PC-9 (cell line): ENCODE measurements at regions not wholly inside any gene's neighbourhood (a gene's known extent, or its start where the extent isn't known, plus 50 kb on each side); places are given as distances from the start of the nearest gene placed in this dataset.

Experiments used
- BruUV-seq: library from RNA; stranded (reverse); fragments of 400-500 nt; replicated peaks from 2 replicates; lab custom pipeline; 2021; lab: Mats Ljungman, UMichigan
- CTCF ChIA-PET: fragments of 300-600 bp; sonication (Branson Sonifier 250); formaldehyde crosslinking; loops from one replicate; lab custom pipeline; 2022; ENCODE audit warnings: antibody characterized with exemption; lab: Charles Lee
- POLR2A ChIA-PET: fragments of 300-600 bp; sonication (Branson Sonifier 250); formaldehyde crosslinking; loops from one replicate; lab custom pipeline; 2022; ENCODE audit warnings: antibody characterized with exemption; ENCODE audit not compliant: unreplicated experiment; lab: Charles Lee
- DNase-seq, 2 experiments: peaks; one replicate each; pipeline versions ENCODE4 v3.0.0 to v3.0.0-alpha.2; 2015 to 2022; ENCODE audit warnings: mixed read lengths in 1 of 2
- H2AFZ ChIP-seq: fragments of 200-600 bp; sonication (generic); 2 replicates; pipeline ENCODE4 v1.8.1; 2017; ENCODE audit warnings: antibody characterized with exemption
- H3F3A ChIP-seq: fragments of 200-600 bp; sonication (generic); 2 replicates; pipeline ENCODE4 v1.8.1; 2017; ENCODE audit warnings: antibody characterized with exemption, mild to moderate bottlenecking, low read depth; ENCODE audit not compliant: insufficient read depth
- H3K27ac ChIP-seq: fragments of 200-600 bp; sonication (generic); 2 replicates; pipeline ENCODE4 v1.6.1; 2016; ENCODE audit warnings: mixed run types
- H3K27me3 ChIP-seq: fragments of 200-600 bp; sonication (generic); 2 replicates; pipeline ENCODE4 v1.6.1; 2016; ENCODE audit warnings: low read depth, mixed run types; ENCODE audit not compliant: insufficient read depth
- H3K36me3 ChIP-seq: fragments of 200-600 bp; sonication (generic); 2 replicates; pipeline ENCODE4 v1.6.1; 2016; ENCODE audit warnings: low read depth, mixed run types
- H3K4me1 ChIP-seq: fragments of 200-600 bp; sonication (generic); replicated peaks from 2 replicates; pipeline ENCODE4 v1.6.1; 2016; ENCODE audit warnings: mixed run types; ENCODE audit not compliant: insufficient read depth
- H3K4me2 ChIP-seq: fragments of 200-600 bp; sonication (generic); 2 replicates; pipeline ENCODE4 v1.6.1; 2017; ENCODE audit warnings: mixed run types
- H3K4me3 ChIP-seq: fragments of 200-600 bp; sonication (generic); 2 replicates; pipeline ENCODE4 v1.6.1; 2016; ENCODE audit warnings: mixed run types
- H3K79me2 ChIP-seq: fragments of 200-600 bp; sonication (generic); 2 replicates; pipeline ENCODE4 v1.6.1; 2017; ENCODE audit warnings: low read depth, mixed run types
- H3K9me2 ChIP-seq: fragments of 200-600 bp; sonication (generic); 2 replicates; pipeline ENCODE4 v1.8.1; 2017; ENCODE audit warnings: mild to moderate bottlenecking; ENCODE audit not compliant: insufficient read depth
- H3K9me3 ChIP-seq: fragments of 200-600 bp; sonication (generic); 2 replicates; pipeline ENCODE4 v1.8.1; 2016; ENCODE audit warnings: low read depth; ENCODE audit not compliant: insufficient read depth
- H4K20me1 ChIP-seq: fragments of 200-600 bp; sonication (generic); 2 replicates; pipeline ENCODE4 v1.8.1; 2017; ENCODE audit not compliant: insufficient read depth
- EZH2 ChIP-seq: fragments of 200-600 bp; sonication (generic); IDR thresholded peaks from 2 replicates; pipeline ENCODE4 v1.8.0; 2017; ENCODE audit warnings: antibody characterized with exemption, low read depth
- intact Hi-C: fragments of 100-400 bp; cut with micrococcal nuclease; formaldehyde crosslinking; loops from one replicate; pipeline ENCODE4 v1.10.0; 2022; ENCODE audit not compliant: unreplicated experiment
- TF ChIP-seq, protein P1 (sequence below): fragments of 200-600 bp; sonication (generic); conservative IDR thresholded peaks from 2 replicates; pipeline ENCODE4 v1.6.1; 2017; ENCODE audit warnings: mixed run types, antibody characterized with exemption, mild to moderate bottlenecking, moderate library complexity

DNA sequence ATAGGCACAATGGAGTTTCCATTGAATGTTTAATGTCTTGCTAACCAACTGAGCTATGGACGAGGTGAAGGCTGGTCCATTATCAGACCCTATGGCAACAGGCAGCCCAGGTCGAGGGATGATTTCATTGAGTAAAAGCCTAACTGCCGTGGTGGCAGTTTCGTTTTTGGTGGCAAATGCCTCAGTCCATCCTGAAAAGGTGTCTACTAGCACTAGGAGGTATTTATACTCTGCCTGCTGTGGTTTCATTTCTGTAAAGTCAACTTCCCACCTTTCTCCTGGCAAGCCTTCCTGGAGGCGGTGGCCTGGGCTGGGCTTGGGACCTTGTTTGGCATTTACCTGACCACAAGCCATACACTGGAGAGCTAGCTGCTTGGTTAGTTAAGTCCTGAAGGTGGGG, 75.8 kb downstream of the PRR15 start:
- Histone ChIP-seq H2AFZ (no peak overlapping the region), H3K27me3 (no peaks in the 10 kb centered on the region), H4K20me1 (no peaks in the 10 kb centered on the region), H3K4me3 (no peak overlapping the region), H3K27ac (no peak overlapping the region), H3F3A (peaks cover 12% of the 10 kb centered on the region), H3K9me2 (no peaks in the 10 kb centered on the region), H3K79me2 (no peaks in the 10 kb centered on the region), H3K4me2 (no peak overlapping the region), H3K36me3 (no peaks in the 10 kb centered on the region), H3K4me1 (peaks cover 20% of the 10 kb centered on the region), H3K9me3 (no peaks in the 10 kb centered on the region)
- intact Hi-C loops: loop anchor here (5.0 to 10.0 kb wide), 3 partner anchors 233 to 925 kb away; no protein-coding TSS in a partner anchor
- POLR2A ChIA-PET: interaction anchor here (0.6 kb wide), 1 partner anchor 76 kb away, joined by 4 read pairs; no protein-coding TSS in a partner anchor
- CTCF ChIA-PET: no interaction called here
- TF ChIP-seq, protein P1, sequence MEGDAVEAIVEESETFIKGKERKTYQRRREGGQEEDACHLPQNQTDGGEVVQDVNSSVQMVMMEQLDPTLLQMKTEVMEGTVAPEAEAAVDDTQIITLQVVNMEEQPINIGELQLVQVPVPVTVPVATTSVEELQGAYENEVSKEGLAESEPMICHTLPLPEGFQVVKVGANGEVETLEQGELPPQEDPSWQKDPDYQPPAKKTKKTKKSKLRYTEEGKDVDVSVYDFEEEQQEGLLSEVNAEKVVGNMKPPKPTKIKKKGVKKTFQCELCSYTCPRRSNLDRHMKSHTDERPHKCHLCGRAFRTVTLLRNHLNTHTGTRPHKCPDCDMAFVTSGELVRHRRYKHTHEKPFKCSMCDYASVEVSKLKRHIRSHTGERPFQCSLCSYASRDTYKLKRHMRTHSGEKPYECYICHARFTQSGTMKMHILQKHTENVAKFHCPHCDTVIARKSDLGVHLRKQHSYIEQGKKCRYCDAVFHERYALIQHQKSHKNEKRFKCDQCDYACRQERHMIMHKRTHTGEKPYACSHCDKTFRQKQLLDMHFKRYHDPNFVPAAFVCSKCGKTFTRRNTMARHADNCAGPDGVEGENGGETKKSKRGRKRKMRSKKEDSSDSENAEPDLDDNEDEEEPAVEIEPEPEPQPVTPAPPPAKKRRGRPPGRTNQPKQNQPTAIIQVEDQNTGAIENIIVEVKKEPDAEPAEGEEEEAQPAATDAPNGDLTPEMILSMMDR: no peak
- no peak for TF ChIP-seq EZH2
- no peak for DNase-seq
- BruUV-seq: no TSS peak

DNA sequence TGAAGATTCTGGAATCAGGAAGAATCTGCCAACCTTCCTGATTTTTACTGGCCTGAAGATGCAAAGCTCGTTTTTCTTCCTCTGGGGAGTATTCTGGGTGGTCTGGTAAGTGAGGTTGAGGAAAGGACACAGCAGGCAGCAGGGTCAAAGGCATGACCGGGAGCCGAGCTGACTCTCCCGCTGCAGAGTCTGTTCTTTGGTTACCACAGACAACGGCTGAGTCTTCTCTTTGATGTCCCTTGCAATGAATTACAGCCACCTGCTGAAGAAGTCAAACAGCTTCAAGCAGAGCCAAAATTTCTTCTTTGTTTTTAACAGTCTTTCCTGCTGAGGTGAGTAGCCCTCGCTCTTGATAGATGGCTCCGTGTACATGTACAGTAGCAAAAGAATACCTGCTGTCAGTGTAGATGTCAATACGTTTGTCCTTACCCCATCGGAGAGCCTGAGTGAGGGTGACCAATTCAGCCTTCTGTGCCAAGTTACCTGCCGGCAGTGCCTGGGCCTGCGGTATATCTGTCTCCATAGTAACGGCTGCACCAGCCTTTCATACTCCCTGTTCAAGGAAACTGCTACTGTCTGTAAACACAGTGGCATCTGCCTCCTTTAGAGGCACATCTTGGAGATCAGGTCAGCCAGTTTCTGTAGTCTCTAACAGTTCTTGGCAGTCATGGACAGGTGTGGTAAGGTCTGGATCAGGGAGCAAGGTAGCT, 76.4 kb downstream of the PRR15 start:
- BruUV-seq: no TSS peak

DNA sequence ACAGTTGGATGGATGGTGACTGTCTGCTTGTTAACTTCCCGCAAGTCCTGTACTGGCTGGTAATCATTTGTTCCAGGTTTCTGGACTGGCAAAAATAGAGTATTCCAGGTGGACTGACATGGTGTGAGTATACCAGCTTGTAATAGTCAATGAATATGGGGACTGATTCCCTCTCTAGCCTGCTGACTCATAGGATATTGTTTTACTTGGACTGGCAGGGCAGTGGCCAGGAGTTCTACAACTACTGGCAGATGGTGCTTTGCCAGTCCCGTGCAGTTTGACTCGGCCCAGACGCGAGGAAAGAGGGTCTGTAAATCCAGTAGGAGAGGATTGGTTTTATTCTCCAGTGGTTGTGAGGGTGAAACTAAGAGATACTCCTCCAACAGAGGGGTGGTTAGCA, 78.0 kb downstream of the PRR15 start:
- no peak overlapping the region for H2AFZ ChIP-seq
- H4K20me1 ChIP-seq: no peaks in the 10 kb centered on the region
- H3K9me2 ChIP-seq: no peaks in the 10 kb centered on the region
- intact Hi-C loops: no loop called here
- no peaks in the 10 kb centered on the region for H3K27me3 ChIP-seq
- H3K36me3 ChIP-seq: no peaks in the 10 kb centered on the region
- no peak overlapping the region for H3K4me2 ChIP-seq
- ChIA-PET CTCF (interaction anchor here (0.5 kb wide), 1 partner anchor 188 kb away, joined by 3 read pairs; no protein-coding TSS in a partner anchor), POLR2A (no interaction called here)
- DNase-seq: no peak
- no peaks in the 10 kb centered on the region for H3F3A ChIP-seq
- no peaks in the 10 kb centered on the region for H3K9me3 ChIP-seq
- H3K79me2 ChIP-seq: no peaks in the 10 kb centered on the region
- no TSS peak for BruUV-seq
- no peaks in the 10 kb centered on the region for H3K4me1 ChIP-seq
- no peak overlapping the region for H3K4me3 ChIP-seq
- TF ChIP-seq, protein P1: no peak
- no peak for TF ChIP-seq EZH2
- H3K27ac ChIP-seq: no peak overlapping the region

More for the DNA sequence above, 76.4 kb downstream of the PRR15 start:
- no peak overlapping the region for H2AFZ ChIP-seq
- no peak overlapping the region for H3K4me3 ChIP-seq
- TF ChIP-seq EZH2: no peak
- TF ChIP-seq, protein P1: no peak
- H4K20me1 ChIP-seq: no peaks in the 10 kb centered on the region
- H3K4me2 ChIP-seq: no peak overlapping the region
- POLR2A ChIA-PET: interaction anchor here (0.6 kb wide), 1 partner anchor 77 kb away, joined by 4 read pairs; no protein-coding TSS in a partner anchor
- no peaks in the 10 kb centered on the region for H3K79me2 ChIP-seq
- no peaks in the 10 kb centered on the region for H3K27me3 ChIP-seq
- H3K4me1 ChIP-seq: peaks cover 14% of the 10 kb centered on the region
- intact Hi-C loops: loop anchor here (5.0 to 10.0 kb wide), 3 partner anchors 232 to 925 kb away; no protein-coding TSS in a partner anchor
- H3K9me2 ChIP-seq: no peaks in the 10 kb centered on the region
- no peaks in the 10 kb centered on the region for H3K9me3 ChIP-seq
- H3K27ac ChIP-seq: no peak overlapping the region
- CTCF ChIA-PET: no interaction called here
- H3F3A ChIP-seq: peaks cover 12% of the 10 kb centered on the region
- no peak for DNase-seq
- H3K36me3 ChIP-seq: no peaks in the 10 kb centered on the region
